Loucy (cell line): ENCODE measurements at regions not wholly inside any gene's neighbourhood (a gene's known extent, or its start where the extent isn't known, plus 50 kb on each side); places are given as distances from the start of the nearest gene placed in this dataset.

Source experiments
- H2AFZ ChIP-seq: fragments of 200-600 bp; sonication (generic); 2 replicates; pipeline ENCODE4 v1.6.0; 2016; ENCODE audit warnings: antibody characterized with exemption, mild to moderate bottlenecking, low read length, moderate library complexity
- H3F3A ChIP-seq: fragments of 200-600 bp; 2 replicates; pipeline ENCODE4 v1.6.0; 2016; ENCODE audit warnings: antibody characterized with exemption, low read depth, mild to moderate bottlenecking
- H3K27me3 ChIP-seq: fragments of 200-600 bp; sonication (generic); 2 replicates; pipeline ENCODE4 v1.6.1; 2014; ENCODE audit warnings: low read length, mild to moderate bottlenecking; ENCODE audit not compliant: insufficient read depth, poor library complexity, severe bottlenecking
- H3K36me3 ChIP-seq: fragments of 200-600 bp; sonication (generic); 2 replicates; pipeline ENCODE4 v1.6.1; 2016; ENCODE audit warnings: low read length; ENCODE audit not compliant: insufficient read depth
- H3K4me1 ChIP-seq: fragments of 200-600 bp; sonication (generic); 2 replicates; pipeline ENCODE4 v1.5.1; 2014; ENCODE audit warnings: low read length, mild to moderate bottlenecking; ENCODE audit not compliant: insufficient read depth, poor library complexity, severe bottlenecking
- H3K4me2 ChIP-seq: fragments of 200-600 bp; sonication (generic); 2 replicates; pipeline ENCODE4 v1.6.0; 2014; ENCODE audit warnings: antibody characterized with exemption, low read length, low read depth, mild to moderate bottlenecking; ENCODE audit not compliant: poor library complexity, severe bottlenecking
- H3K4me3 ChIP-seq: fragments of 200-600 bp; sonication (generic); 2 replicates; pipeline ENCODE4 v1.5.1; 2014; ENCODE audit warnings: low read length, mild to moderate bottlenecking, mixed read lengths; ENCODE audit not compliant: poor library complexity, severe bottlenecking
- H3K79me2 ChIP-seq: fragments of 200-600 bp; sonication (generic); 2 replicates; pipeline ENCODE4 v1.6.1; 2014; ENCODE audit warnings: low read length; ENCODE audit not compliant: insufficient read depth
- H3K9ac ChIP-seq: fragments of 200-600 bp; sonication (generic); 2 replicates; pipeline ENCODE4 v1.6.0; 2014; ENCODE audit warnings: mild to moderate bottlenecking, low read depth, low read length, moderate library complexity; ENCODE audit not compliant: poor library complexity, severe bottlenecking
- H3K9me2 ChIP-seq: fragments of 200-600 bp; sonication (generic); replicated peaks from 2 replicates; pipeline ENCODE4 v1.6.1; 2016; ENCODE audit warnings: low read depth, low read length, mixed read lengths
- H3K9me3 ChIP-seq: fragments of 200-600 bp; sonication (generic); 2 replicates; pipeline ENCODE4 v1.6.1; 2014; ENCODE audit warnings: mild to moderate bottlenecking, antibody characterized with exemption, low read length, low read depth; ENCODE audit not compliant: insufficient read depth
- H4K20me1 ChIP-seq: fragments of 200-600 bp; sonication (generic); 2 replicates; pipeline ENCODE4 v1.6.0; 2014; ENCODE audit warnings: antibody characterized with exemption, low read length, mild to moderate bottlenecking; ENCODE audit not compliant: insufficient read depth, poor library complexity, severe bottlenecking
- EZH2phosphoT487 ChIP-seq: fragments of 200-600 bp; IDR thresholded peaks from 2 replicates; pipeline ENCODE4 v1.6.1; 2018; ENCODE audit warnings: antibody characterized with exemption, mild to moderate bottlenecking, moderate library complexity, borderline replicate concordance
- TF ChIP-seq, protein P1 (sequence below): fragments of 200-600 bp; sonication (generic); conservative IDR thresholded peaks from 2 replicates; pipeline ENCODE4 v1.5.1; 2014; ENCODE audit warnings: mild to moderate bottlenecking, antibody characterized with exemption, low read length

DNA sequence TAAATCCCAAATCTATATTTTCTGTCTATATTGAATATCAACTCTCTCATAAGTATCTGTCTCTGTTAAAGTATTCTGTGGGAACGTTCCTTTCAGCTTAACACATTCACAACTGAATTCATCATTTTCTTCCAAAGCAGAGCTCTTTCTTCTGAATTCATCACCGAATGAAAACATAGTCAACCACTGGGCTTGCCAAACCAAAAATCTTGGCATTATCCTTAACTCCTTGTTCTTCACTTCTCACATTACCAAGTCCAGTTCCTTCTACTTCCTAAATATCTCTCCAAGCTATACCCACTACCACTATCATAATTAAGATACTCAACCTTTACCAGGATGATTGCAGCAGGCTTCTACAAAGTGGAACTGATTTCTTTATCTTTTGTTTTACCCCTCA lies 559.8 kb downstream of the MAT2B start:
- H3K79me2 ChIP-seq: no peaks in the 10 kb centered on the region
- no peaks in the 10 kb centered on the region for H3K9me2 ChIP-seq
- H3K9ac ChIP-seq: no peak overlapping the region
- no peak overlapping the region for H3K4me3 ChIP-seq
- no peaks in the 10 kb centered on the region for H3K4me1 ChIP-seq
- no peaks in the 10 kb centered on the region for H3K27me3 ChIP-seq
- no peak overlapping the region for H2AFZ ChIP-seq
- no peaks in the 10 kb centered on the region for H3F3A ChIP-seq
- no peaks in the 10 kb centered on the region for H3K36me3 ChIP-seq
- H3K9me3 ChIP-seq: no peaks in the 10 kb centered on the region
- no peaks in the 10 kb centered on the region for H4K20me1 ChIP-seq
- TF ChIP-seq, protein P1, sequence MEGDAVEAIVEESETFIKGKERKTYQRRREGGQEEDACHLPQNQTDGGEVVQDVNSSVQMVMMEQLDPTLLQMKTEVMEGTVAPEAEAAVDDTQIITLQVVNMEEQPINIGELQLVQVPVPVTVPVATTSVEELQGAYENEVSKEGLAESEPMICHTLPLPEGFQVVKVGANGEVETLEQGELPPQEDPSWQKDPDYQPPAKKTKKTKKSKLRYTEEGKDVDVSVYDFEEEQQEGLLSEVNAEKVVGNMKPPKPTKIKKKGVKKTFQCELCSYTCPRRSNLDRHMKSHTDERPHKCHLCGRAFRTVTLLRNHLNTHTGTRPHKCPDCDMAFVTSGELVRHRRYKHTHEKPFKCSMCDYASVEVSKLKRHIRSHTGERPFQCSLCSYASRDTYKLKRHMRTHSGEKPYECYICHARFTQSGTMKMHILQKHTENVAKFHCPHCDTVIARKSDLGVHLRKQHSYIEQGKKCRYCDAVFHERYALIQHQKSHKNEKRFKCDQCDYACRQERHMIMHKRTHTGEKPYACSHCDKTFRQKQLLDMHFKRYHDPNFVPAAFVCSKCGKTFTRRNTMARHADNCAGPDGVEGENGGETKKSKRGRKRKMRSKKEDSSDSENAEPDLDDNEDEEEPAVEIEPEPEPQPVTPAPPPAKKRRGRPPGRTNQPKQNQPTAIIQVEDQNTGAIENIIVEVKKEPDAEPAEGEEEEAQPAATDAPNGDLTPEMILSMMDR: no peak
- no peak for TF ChIP-seq EZH2phosphoT487
- no peak overlapping the region for H3K4me2 ChIP-seq

DNA sequence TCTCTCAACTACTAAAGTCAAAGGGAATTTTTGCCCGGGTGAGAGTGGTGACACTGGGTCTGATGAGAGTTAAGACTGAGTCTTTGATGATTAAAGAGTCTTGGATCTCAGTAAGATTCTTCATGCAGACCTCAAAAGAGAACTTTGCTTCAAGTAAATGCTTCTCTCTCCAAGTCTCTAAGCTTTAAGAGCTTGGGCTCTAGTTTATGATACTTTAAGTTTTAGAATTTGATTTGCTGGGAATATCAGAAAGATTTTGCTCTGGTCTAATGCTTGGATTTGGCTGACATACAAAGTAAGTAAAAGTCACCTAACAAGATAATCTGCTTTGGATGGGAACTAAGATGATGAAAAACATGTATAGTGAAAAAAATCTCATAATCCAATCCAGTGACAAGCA lies 566.3 kb downstream of the MAT2B start:
- H3K79me2 ChIP-seq: no peaks in the 10 kb centered on the region
- H3K9me3 ChIP-seq: no peaks in the 10 kb centered on the region
- H3K9ac ChIP-seq: no peak overlapping the region
- H4K20me1 ChIP-seq: no peaks in the 10 kb centered on the region
- H3K4me2 ChIP-seq: no peak overlapping the region
- H2AFZ ChIP-seq: no peak overlapping the region
- TF ChIP-seq, protein P1: no peak
- no peak for TF ChIP-seq EZH2phosphoT487
- H3K27me3 ChIP-seq: no peaks in the 10 kb centered on the region
- no peaks in the 10 kb centered on the region for H3F3A ChIP-seq
- H3K36me3 ChIP-seq: no peaks in the 10 kb centered on the region
- H3K4me1 ChIP-seq: no peaks in the 10 kb centered on the region
- H3K4me3 ChIP-seq: no peak overlapping the region
- no peaks in the 10 kb centered on the region for H3K9me2 ChIP-seq

DNA sequence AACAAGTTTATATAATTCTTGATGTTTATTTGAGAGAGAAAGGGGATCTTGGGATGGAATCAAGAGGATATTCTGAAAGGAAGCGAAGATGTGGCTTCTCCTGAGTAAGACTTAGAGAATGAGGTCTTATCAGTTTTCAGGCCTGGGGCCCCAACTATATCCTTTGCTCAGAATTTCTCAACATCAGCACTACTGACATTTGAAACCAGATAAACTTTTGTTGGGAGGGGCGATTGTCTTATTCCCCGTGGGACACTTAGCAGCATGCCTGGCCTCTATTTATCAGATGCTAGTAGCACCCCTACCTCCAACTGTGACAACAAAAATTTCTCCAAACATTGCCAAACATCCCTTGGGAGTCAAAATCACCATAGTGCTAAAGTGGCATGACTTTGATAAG lies 567.7 kb downstream of the MAT2B start:
- H3K4me1 ChIP-seq: no peaks in the 10 kb centered on the region
- H3K4me3 ChIP-seq: no peak overlapping the region
- no peaks in the 10 kb centered on the region for H4K20me1 ChIP-seq
- H3K4me2 ChIP-seq: no peak overlapping the region
- no peak overlapping the region for H3K9ac ChIP-seq
- H3F3A ChIP-seq: no peaks in the 10 kb centered on the region
- no peaks in the 10 kb centered on the region for H3K9me3 ChIP-seq
- TF ChIP-seq EZH2phosphoT487: no peak
- TF ChIP-seq, protein P1: no peak
- H2AFZ ChIP-seq: no peak overlapping the region
- no peaks in the 10 kb centered on the region for H3K79me2 ChIP-seq
- no peaks in the 10 kb centered on the region for H3K36me3 ChIP-seq
- H3K9me2 ChIP-seq: no peaks in the 10 kb centered on the region
- H3K27me3 ChIP-seq: no peaks in the 10 kb centered on the region
